NB4 (cell line): ENCODE measurements at regions not wholly inside any gene's neighbourhood (a gene's known extent, or its start where the extent isn't known, plus 50 kb on each side); places are given as distances from the start of the nearest gene placed in this dataset.

ENCODE experiments used
- CTCF ChIP-seq: IDR thresholded peaks from one replicate; pipeline ENCODE4 v1.5.1; 2012; ENCODE audit warnings: low read depth, low read length
- MAX ChIP-seq: IDR thresholded peaks from 2 replicates; pipeline ENCODE4 v1.6.1; 2011; ENCODE audit warnings: low read depth, low read length
- POLR2A ChIP-seq: IDR thresholded peaks from 2 replicates; pipeline ENCODE4 v1.6.1; 2011; ENCODE audit warnings: mild to moderate bottlenecking; ENCODE audit not compliant: insufficient read length; ENCODE audit errors: extremely low read depth

DNA sequence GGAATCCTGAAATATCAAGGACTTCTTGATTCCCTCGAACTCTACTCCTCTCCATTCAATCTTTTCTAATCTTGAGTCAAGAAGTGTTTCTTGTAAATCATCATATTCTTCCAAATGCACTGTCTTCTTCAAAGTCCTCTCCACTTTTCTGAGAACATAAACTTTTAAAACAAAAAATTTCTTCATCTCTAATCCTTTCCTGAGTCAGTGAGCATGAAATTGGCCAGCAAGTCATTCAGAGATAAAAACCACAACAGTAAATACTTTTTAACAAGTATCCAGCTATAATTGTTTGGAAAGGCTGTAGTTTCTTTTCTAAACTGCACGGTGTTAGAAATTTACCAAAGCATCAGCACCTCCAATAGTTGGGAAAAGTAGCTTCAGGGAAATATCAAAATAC is 312.6 kb upstream of the GALNT5 start:
- no peak for TF ChIP-seq CTCF
- TF ChIP-seq POLR2A = no peak
- no peak for TF ChIP-seq MAX
